ENCODE measurements at regions not wholly inside any gene's neighbourhood (a gene's known extent, or its start where the extent isn't known, plus 50 kb on each side); places are given as distances from the start of the nearest gene placed in this dataset.

DNA sequence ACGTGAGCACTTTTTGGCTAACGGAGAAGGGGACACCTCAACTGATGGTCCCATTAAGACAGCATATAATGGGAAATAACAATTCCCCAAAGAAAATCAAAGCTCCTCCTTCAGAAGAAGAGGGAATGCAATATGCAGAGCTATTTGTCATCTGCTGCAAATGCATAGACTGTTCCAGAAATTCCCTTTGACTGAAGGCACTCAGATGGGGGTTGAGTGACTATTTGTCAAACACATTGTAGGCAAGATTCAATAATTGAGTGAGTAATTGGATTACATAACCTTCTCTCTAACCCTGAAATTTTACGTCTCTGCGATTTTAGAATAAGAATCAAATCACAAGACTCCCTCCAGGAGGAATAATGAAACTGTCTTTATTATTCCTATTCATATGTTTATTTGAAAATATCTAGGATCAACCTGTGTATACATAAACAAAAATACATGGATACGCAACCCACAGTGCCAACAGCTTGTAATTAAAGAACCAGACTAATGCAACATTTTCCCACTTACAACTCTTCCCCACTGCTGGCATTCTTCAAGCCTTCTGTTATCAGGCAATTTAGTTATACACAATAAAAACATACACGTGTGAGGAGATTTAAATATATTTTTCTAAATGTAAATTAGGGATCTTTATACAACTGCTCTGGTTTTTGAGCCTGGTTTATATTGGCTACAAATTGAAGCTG is 256.6 kb downstream of the GBA3 start:
- no peak overlapping the region for H3K9ac ChIP-seq (ENCODE audit: low read depth, low read length)
- H2AFZ ChIP-seq (ENCODE audit: low read depth, low read length), result no peak overlapping the region
- H3K27me3 ChIP-seq (ENCODE audit: insufficient read depth, low read length, poor library complexity), result no peaks in the 10 kb centered on the region
- no peaks in the 10 kb centered on the region for H3K79me2 ChIP-seq (ENCODE audit: insufficient read depth, low read length)
- H3K9me3 ChIP-seq (ENCODE audit: insufficient read depth, low read length, severe bottlenecking), result no peaks in the 10 kb centered on the region
- TF ChIP-seq, protein P1, sequence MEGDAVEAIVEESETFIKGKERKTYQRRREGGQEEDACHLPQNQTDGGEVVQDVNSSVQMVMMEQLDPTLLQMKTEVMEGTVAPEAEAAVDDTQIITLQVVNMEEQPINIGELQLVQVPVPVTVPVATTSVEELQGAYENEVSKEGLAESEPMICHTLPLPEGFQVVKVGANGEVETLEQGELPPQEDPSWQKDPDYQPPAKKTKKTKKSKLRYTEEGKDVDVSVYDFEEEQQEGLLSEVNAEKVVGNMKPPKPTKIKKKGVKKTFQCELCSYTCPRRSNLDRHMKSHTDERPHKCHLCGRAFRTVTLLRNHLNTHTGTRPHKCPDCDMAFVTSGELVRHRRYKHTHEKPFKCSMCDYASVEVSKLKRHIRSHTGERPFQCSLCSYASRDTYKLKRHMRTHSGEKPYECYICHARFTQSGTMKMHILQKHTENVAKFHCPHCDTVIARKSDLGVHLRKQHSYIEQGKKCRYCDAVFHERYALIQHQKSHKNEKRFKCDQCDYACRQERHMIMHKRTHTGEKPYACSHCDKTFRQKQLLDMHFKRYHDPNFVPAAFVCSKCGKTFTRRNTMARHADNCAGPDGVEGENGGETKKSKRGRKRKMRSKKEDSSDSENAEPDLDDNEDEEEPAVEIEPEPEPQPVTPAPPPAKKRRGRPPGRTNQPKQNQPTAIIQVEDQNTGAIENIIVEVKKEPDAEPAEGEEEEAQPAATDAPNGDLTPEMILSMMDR (IDR thresholded peaks at IDR 0.05; ENCODE audit: borderline replicate concordance, extremely low read depth, low read length, poor library complexity, severe bottlenecking), result no peak
- no peak for TF ChIP-seq EZH2 (IDR thresholded peaks at IDR 0.05; ENCODE audit: borderline replicate concordance, low read depth, low read length, severe bottlenecking)
- no peaks in the 10 kb centered on the region for H4K20me1 ChIP-seq (ENCODE audit: insufficient read depth, low read length)
- H3K4me2 ChIP-seq (ENCODE audit: insufficient read depth, low read length), result no peak overlapping the region
- no peak overlapping the region for H3K27ac ChIP-seq (ENCODE audit: low read length)
- H3K4me1 ChIP-seq (ENCODE audit: insufficient read depth, low read length), result no peaks in the 10 kb centered on the region
- H3K4me3 ChIP-seq (ENCODE audit: low read depth in 1 of 2, low read length in 2 of 2), result no peak overlapping the region
- DNase-seq, result no peak
- no peaks in the 10 kb centered on the region for H3K36me3 ChIP-seq (ENCODE audit: insufficient read depth, low read length)
- ATAC-seq (ENCODE audit: insufficient read depth, low read depth), result no peak

DNA sequence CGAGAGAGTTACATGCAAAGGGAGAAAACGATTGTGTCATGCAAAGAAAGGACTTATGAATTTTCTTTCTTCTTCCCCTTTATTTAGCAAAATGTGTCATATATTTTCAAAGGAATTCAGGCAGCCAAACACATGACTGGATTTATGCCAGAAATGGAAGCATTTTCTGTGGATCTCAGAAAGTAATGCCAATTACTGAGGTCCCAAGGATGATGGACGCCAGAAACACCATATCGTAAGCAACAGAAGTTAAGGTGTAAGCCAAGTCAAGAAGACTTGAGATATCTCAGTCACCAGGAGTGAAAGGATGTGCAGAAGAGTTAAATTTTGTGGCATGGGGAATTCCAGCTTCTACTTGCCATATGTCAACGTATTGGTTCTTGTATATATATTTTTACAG is 255.1 kb downstream of the GBA3 start:
- TF ChIP-seq, protein P1 (IDR thresholded peaks at IDR 0.05; ENCODE audit: borderline replicate concordance, extremely low read depth, low read length, poor library complexity, severe bottlenecking), result no peak
- no peak for TF ChIP-seq EZH2 (IDR thresholded peaks at IDR 0.05; ENCODE audit: borderline replicate concordance, low read depth, low read length, severe bottlenecking)
- Histone ChIP-seq H2AFZ (ENCODE audit: low read depth, low read length) (no peak overlapping the region), H3K4me2 (ENCODE audit: insufficient read depth, low read length) (no peak overlapping the region), H3K79me2 (ENCODE audit: insufficient read depth, low read length) (no peaks in the 10 kb centered on the region), H3K27ac (ENCODE audit: low read length) (no peak overlapping the region), H3K27me3 (ENCODE audit: insufficient read depth, low read length, poor library complexity) (no peaks in the 10 kb centered on the region), H3K36me3 (ENCODE audit: insufficient read depth, low read length) (no peaks in the 10 kb centered on the region), H3K9me3 (ENCODE audit: insufficient read depth, low read length, severe bottlenecking) (no peaks in the 10 kb centered on the region), H3K4me1 (ENCODE audit: insufficient read depth, low read length) (no peaks in the 10 kb centered on the region), H3K4me3 (ENCODE audit: low read depth in 1 of 2, low read length in 2 of 2) (no peak overlapping the region), H3K9ac (ENCODE audit: low read depth, low read length) (no peak overlapping the region), H4K20me1 (ENCODE audit: insufficient read depth, low read length) (no peaks in the 10 kb centered on the region)
- no peak for DNase-seq
- no peak for ATAC-seq (ENCODE audit: insufficient read depth, low read depth)

DNA sequence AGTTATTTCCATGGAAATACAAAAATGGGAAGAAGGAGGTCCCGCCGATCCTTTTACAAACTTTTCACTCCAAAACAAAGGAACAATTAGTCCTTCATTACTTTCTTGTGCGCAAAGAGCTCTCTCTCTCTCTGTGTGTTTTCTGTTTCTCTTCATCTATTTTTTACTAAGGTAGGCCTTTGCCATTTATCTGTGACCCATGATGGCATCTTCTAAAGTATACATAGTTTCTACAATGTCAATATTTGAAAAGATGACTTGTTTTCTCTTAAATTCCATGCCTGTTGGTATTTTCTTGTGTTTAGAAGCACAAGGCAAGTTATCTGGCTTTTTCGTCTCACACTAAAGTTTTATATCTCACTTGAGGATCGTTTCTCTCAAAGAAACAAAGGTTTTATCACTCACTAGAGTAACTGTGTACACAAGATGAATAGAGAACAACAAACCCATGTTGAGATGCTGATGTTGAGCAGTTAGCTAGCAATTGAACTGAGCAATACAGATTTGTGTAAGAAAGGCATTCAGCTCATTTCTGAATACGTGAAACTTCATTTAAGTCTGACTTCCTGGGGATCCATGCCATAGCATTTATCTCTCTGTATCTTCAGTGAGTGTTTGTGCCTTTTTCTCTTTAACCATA is 250.3 kb downstream of the GBA3 start:
- no peak for DNase-seq
- no peaks in the 10 kb centered on the region for H3K4me1 ChIP-seq (ENCODE audit: insufficient read depth, low read length)
- no peak overlapping the region for H3K9ac ChIP-seq (ENCODE audit: low read depth, low read length)
- no peaks in the 10 kb centered on the region for H3K27me3 ChIP-seq (ENCODE audit: insufficient read depth, low read length, poor library complexity)
- ATAC-seq (ENCODE audit: insufficient read depth, low read depth), result no peak
- H3K79me2 ChIP-seq (ENCODE audit: insufficient read depth, low read length), result no peaks in the 10 kb centered on the region
- H3K4me3 ChIP-seq (ENCODE audit: low read depth in 1 of 2, low read length in 2 of 2), result no peak overlapping the region
- no peaks in the 10 kb centered on the region for H3K36me3 ChIP-seq (ENCODE audit: insufficient read depth, low read length)
- TF ChIP-seq, protein P1 (IDR thresholded peaks at IDR 0.05; ENCODE audit: borderline replicate concordance, extremely low read depth, low read length, poor library complexity, severe bottlenecking), result no peak
- no peak for TF ChIP-seq EZH2 (IDR thresholded peaks at IDR 0.05; ENCODE audit: borderline replicate concordance, low read depth, low read length, severe bottlenecking)
- H3K9me3 ChIP-seq (ENCODE audit: insufficient read depth, low read length, severe bottlenecking), result no peaks in the 10 kb centered on the region
- H4K20me1 ChIP-seq (ENCODE audit: insufficient read depth, low read length), result no peaks in the 10 kb centered on the region
- H3K4me2 ChIP-seq (ENCODE audit: insufficient read depth, low read length), result no peak overlapping the region
- no peak overlapping the region for H3K27ac ChIP-seq (ENCODE audit: low read length)
- no peak overlapping the region for H2AFZ ChIP-seq (ENCODE audit: low read depth, low read length)

Measured in DND-41 (cell line).